Neural crest cell (in vitro differentiated cells): ENCODE measurements at regions not wholly inside any gene's neighbourhood (a gene's known extent, or its start where the extent isn't known, plus 50 kb on each side); places are given as distances from the start of the nearest gene placed in this dataset.

Experiments
- DNase-seq: peaks from one replicate; pipeline ENCODE4 v3.0.0; 2021; ENCODE audit warnings: low read depth, mixed read lengths, low spot score
- H3K27ac Mint-ChIP-seq: one replicate; pipeline ENCODE4 v1.8.0; 2021; ENCODE audit warnings: mild to moderate bottlenecking, mixed read lengths; ENCODE audit not compliant: unreplicated experiment
- H3K27me3 Mint-ChIP-seq: 2 replicates; pipeline ENCODE4 v1.8.0; 2021; ENCODE audit warnings: low read depth, mild to moderate bottlenecking, mixed read lengths
- H3K36me3 Mint-ChIP-seq: 2 replicates; pipeline ENCODE4 v1.8.0; 2021; ENCODE audit warnings: low read depth, mild to moderate bottlenecking, mixed read lengths
- H3K4me1 Mint-ChIP-seq: 2 replicates; pipeline ENCODE4 v1.8.0; 2021; ENCODE audit warnings: mixed read lengths
- H3K4me3 Mint-ChIP-seq: one replicate; pipeline ENCODE4 v1.8.0; 2021; ENCODE audit warnings: mild to moderate bottlenecking, mixed read lengths
- H3K9me3 Mint-ChIP-seq: 2 replicates; pipeline ENCODE4 v1.8.0; 2021; ENCODE audit warnings: mixed read lengths
- CTCF ChIP-seq: fragments of 200-600 bp; sonication (generic); conservative IDR thresholded peaks from 2 replicates; pipeline ENCODE4 v1.5.0; 2021; ENCODE audit warnings: antibody characterized with exemption, mild to moderate bottlenecking

DNA sequence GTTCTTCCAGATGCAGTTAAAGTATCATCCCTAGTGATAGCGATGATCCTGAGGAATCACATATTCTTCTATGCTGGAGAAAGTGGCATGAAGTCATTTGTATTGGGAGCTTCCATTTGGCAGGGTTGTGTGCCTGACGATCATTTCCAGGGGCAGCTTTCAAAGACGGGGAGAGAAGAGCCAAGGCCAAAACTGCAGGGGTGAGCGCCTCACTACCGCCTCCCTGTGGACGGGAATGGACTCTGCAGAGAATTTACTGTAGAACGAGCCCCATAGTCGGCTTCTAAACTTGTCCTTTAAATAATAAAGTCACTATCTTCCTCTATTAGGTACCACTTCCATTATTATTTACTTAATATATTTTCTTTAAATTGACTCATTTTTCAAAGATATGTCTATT is 555.9 kb upstream of the TMEM132C start:
- no peaks in the 10 kb centered on the region for H3K4me1 Mint-ChIP-seq
- no peak overlapping the region for H3K4me3 Mint-ChIP-seq
- no peaks in the 10 kb centered on the region for H3K36me3 Mint-ChIP-seq
- peak; percentile 55 for TF ChIP-seq CTCF
- H3K27ac Mint-ChIP-seq, result no peak overlapping the region
- DNase-seq, result peak; percentile 17
- H3K9me3 Mint-ChIP-seq, result no peaks in the 10 kb centered on the region
- no peaks in the 10 kb centered on the region for H3K27me3 Mint-ChIP-seq

- no peaks in the 10 kb centered on the region for H3K36me3 Mint-ChIP-seq
- no peak overlapping the region for H3K4me3 Mint-ChIP-seq
These were observed 554.4 kb upstream of the TMEM132C start for GRCh38 chr12:127712561-127712960.

GRCh38 chr12:127716166-127716565 is 550.8 kb upstream of the TMEM132C start:
- Mint-ChIP-seq H3K27ac (no peak overlapping the region), H3K27me3 (no peaks in the 10 kb centered on the region), H3K4me3 (no peak overlapping the region), H3K9me3 (no peaks in the 10 kb centered on the region), H3K4me1 (no peaks in the 10 kb centered on the region), H3K36me3 (no peaks in the 10 kb centered on the region)
- TF ChIP-seq CTCF, result no peak
- no peak for DNase-seq

More at GRCh38 chr12:127712561-127712960, 554.4 kb upstream of the TMEM132C start:
- no peak for DNase-seq
- Mint-ChIP-seq H3K27me3 (no peaks in the 10 kb centered on the region), H3K9me3 (no peaks in the 10 kb centered on the region), H3K27ac (no peak overlapping the region), H3K4me1 (no peaks in the 10 kb centered on the region)
- no peak for TF ChIP-seq CTCF

DNA sequence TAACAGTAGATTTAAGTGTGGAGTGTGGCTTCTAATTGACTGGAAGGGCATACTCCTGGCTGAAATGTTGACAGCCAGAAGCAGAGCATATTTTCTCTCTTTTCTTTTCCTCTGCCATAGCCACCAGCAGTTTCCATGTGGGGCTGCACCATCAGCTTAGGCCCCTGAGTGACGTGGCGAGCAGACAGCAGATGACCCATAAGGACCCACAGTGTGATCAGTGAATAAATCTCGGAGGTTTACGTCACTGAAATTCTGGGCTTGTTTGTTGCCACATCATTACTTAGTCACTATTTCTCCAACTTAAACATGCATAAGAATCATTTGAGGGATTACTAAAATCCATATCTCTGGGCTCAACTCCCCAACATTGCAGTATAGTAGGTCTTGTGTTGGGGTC is 549.7 kb upstream of the TMEM132C start:
- Mint-ChIP-seq H3K4me3 (no peak overlapping the region), H3K27ac (no peak overlapping the region), H3K36me3 (no peaks in the 10 kb centered on the region), H3K9me3 (no peaks in the 10 kb centered on the region), H3K27me3 (no peaks in the 10 kb centered on the region), H3K4me1 (no peaks in the 10 kb centered on the region)
- TF ChIP-seq CTCF, result no peak
- no peak for DNase-seq

DNA sequence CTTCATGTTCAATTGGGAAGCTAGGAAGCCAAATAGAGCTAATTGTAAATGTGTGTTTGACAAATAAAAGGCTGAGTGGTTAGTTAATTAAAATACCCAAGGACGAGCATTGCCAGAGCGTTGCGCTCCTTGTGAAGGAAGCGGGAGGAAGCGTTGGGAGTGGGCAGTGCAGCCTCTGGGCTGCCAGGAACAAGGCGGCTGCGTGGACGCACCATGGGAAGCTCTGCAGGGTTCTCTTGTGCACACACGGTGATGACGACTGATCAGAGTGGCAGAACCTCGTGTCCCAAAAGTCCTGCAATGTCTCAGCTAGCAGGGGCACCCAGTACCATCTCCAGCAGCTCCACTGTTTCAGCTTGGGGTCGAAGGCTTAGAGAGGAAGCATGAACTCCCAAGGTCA is 546.6 kb upstream of the TMEM132C start:
- TF ChIP-seq CTCF, result no peak
- no peaks in the 10 kb centered on the region for H3K9me3 Mint-ChIP-seq
- no peak for DNase-seq
- H3K27me3 Mint-ChIP-seq, result no peaks in the 10 kb centered on the region
- H3K36me3 Mint-ChIP-seq, result no peaks in the 10 kb centered on the region
- H3K4me1 Mint-ChIP-seq, result no peaks in the 10 kb centered on the region
- H3K27ac Mint-ChIP-seq, result no peak overlapping the region
- H3K4me3 Mint-ChIP-seq, result no peak overlapping the region

- no peak overlapping the region for H3K27ac Mint-ChIP-seq
- H3K36me3 Mint-ChIP-seq, result no peaks in the 10 kb centered on the region
- H3K27me3 Mint-ChIP-seq, result no peaks in the 10 kb centered on the region
- no peaks in the 10 kb centered on the region for H3K4me1 Mint-ChIP-seq
- DNase-seq, result no peak
- no peak overlapping the region for H3K4me3 Mint-ChIP-seq
- no peaks in the 10 kb centered on the region for H3K9me3 Mint-ChIP-seq
- no peak for TF ChIP-seq CTCF
These were observed 544.4 kb upstream of the TMEM132C start for GRCh38 chr12:127722611-127723010.
